HCT116 (cell line): ENCODE measurements at regions not wholly inside any gene's neighbourhood (a gene's known extent, or its start where the extent isn't known, plus 50 kb on each side); places are given as distances from the start of the nearest gene placed in this dataset.

Source experiments
- CEBPB ChIP-seq: IDR thresholded peaks from 2 replicates; pipeline ENCODE4 v1.6.1; 2012; ENCODE audit warnings: low read depth
- SP1 ChIP-seq: IDR thresholded peaks from 2 replicates; pipeline ENCODE4 v1.6.1; 2012; ENCODE audit warnings: low read depth
- ZNF274 ChIP-seq: fragments of 200-500 bp; sonication (Bioruptor generic); IDR thresholded peaks from 2 replicates; pipeline ENCODE4 v1.6.1; 2014; ENCODE audit warnings: mild to moderate bottlenecking, low read depth, low read length, inconsistent platforms
- TF ChIP-seq, protein P1 (sequence below), 3 experiments: fragments of 200-600 bp in 1 of 3; sonication (generic) in 1 of 3; IDR thresholded peaks in 2 of 3; conservative IDR thresholded peaks in 1 of 3; 2 replicates each; pipeline ENCODE4 v1.5.1; 2012 to 2017; ENCODE audit warnings: low read depth in 2 of 3, low read length in 2 of 3, antibody characterized with exemption in 1 of 3, borderline replicate concordance in 1 of 3, control low read depth in 1 of 3, mild to moderate bottlenecking in 1 of 3, mixed read lengths in 1 of 3, mixed run types in 1 of 3, moderate library complexity in 1 of 3; ENCODE audit not compliant: insufficient read depth in 1 of 3
- TF ChIP-seq, protein P2 (sequence below): IDR thresholded peaks from 2 replicates; pipeline ENCODE4 v1.6.1; 2012

DNA sequence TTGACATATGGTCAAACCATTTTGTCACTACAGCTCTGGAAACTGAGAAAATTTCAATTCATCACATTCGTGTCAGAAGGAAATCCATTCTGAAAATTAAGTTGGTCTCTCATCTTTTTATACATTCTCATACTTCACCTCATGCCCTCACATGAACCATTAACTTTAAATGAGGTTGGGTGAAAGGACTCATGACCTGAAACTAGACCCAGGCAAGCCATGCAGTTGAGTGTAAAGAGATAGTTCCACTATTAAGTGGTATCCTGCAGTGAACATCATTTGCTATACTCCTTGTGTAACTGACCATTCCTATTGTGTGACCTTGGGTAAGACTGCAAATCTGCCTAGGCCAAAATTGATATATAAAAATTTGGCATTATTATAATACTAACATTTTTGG is 299.6 kb upstream of the GRIN3A start:
- TF ChIP-seq, protein P1, sequence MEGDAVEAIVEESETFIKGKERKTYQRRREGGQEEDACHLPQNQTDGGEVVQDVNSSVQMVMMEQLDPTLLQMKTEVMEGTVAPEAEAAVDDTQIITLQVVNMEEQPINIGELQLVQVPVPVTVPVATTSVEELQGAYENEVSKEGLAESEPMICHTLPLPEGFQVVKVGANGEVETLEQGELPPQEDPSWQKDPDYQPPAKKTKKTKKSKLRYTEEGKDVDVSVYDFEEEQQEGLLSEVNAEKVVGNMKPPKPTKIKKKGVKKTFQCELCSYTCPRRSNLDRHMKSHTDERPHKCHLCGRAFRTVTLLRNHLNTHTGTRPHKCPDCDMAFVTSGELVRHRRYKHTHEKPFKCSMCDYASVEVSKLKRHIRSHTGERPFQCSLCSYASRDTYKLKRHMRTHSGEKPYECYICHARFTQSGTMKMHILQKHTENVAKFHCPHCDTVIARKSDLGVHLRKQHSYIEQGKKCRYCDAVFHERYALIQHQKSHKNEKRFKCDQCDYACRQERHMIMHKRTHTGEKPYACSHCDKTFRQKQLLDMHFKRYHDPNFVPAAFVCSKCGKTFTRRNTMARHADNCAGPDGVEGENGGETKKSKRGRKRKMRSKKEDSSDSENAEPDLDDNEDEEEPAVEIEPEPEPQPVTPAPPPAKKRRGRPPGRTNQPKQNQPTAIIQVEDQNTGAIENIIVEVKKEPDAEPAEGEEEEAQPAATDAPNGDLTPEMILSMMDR (IDR thresholded peaks at IDR 0.05 in 2 of 3, conservative IDR thresholded peaks at IDR 0.05 in 1 of 3; ENCODE audit: borderline replicate concordance in 1 of 3, insufficient read depth in 1 of 3, low read depth in 2 of 3, low read length in 2 of 3) = no peak
- TF ChIP-seq CEBPB = no peak
- TF ChIP-seq, protein P2, sequence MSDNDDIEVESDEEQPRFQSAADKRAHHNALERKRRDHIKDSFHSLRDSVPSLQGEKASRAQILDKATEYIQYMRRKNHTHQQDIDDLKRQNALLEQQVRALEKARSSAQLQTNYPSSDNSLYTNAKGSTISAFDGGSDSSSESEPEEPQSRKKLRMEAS = no peak
- TF ChIP-seq ZNF274 = no peak
- TF ChIP-seq SP1 = no peak
